ENCODE measurements at regions not wholly inside any gene's neighbourhood (a gene's known extent, or its start where the extent isn't known, plus 50 kb on each side); places are given as distances from the start of the nearest gene placed in this dataset.

- TF ChIP-seq CTCF (conservative IDR thresholded peaks at IDR 0.05; ENCODE audit: low read depth, low read length) (no peak), USF2 (IDR thresholded peaks at IDR 0.05; ENCODE audit: low read depth, low read length) (no peak), SMC3 (IDR thresholded peaks at IDR 0.05; ENCODE audit: low read depth, low read length) (no peak), RCOR1 (IDR thresholded peaks at IDR 0.05; ENCODE audit: insufficient replicate concordance, low read length) (no peak), POLR2A (IDR thresholded peaks at IDR 0.05; ENCODE audit: low read depth, low read length) (no peak), CEBPB (IDR thresholded peaks at IDR 0.05; ENCODE audit: low read depth, low read length) (no peak), FOS (IDR thresholded peaks at IDR 0.05; ENCODE audit: low read depth, low read length) (no peak), MXI1 (IDR thresholded peaks at IDR 0.05; ENCODE audit: borderline replicate concordance, low read depth, low read length) (no peak), CHD1 (IDR thresholded peaks at IDR 0.05; ENCODE audit: low read depth, low read length) (no peak), RFX5 (IDR thresholded peaks at IDR 0.05; ENCODE audit: low read depth, low read length) (no peak), MAFK (IDR thresholded peaks at IDR 0.05; ENCODE audit: low read depth, low read length) (no peak), ELK1 (IDR thresholded peaks at IDR 0.05; ENCODE audit: borderline replicate concordance, low read depth, low read length) (no peak), RAD21 (IDR thresholded peaks at IDR 0.05; ENCODE audit: low read length) (no peak)
Observed at GRCh38 chr10:76628801-76629200, 1008.8 kb downstream of the KCNMA1 start.
